ENCODE measurements at regions not wholly inside any gene's neighbourhood (a gene's known extent, or its start where the extent isn't known, plus 50 kb on each side); places are given as distances from the start of the nearest gene placed in this dataset.

DNA sequence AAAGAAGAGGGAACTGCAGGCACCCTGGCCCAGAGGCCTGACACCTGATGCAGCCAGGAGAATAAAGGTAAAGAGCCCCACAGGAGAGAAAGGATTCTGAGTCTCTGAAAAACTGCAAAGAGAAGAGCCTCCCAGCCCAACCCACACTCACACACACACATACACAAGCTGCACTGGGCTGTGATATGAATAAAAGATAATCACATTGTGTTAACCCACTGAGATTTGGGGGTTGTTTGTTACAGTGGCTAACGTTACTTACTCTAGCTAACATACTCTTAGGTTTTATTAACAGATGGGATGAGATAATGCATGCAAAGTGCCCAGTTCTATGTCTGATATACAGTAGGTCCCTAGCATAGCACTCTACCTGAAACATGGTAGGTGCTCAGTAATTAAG lies 554.4 kb downstream of the CD83 start:
- Histone ChIP-seq H3K36me3 (no peaks in the 10 kb centered on the region), H3K9me3 (no peaks in the 10 kb centered on the region), H3K27me3 (no peaks in the 10 kb centered on the region), H3K4me3 (no peak overlapping the region), H3K4me1 (peaks cover 7 to 12% (median 10%) of the 10 kb centered on the region in 4 donors), H3K27ac (replicated peaks in 1 of 4) (no peak overlapping the region)
- intact Hi-C loops (cut with DNase I): no loop called here
- no peak for TF ChIP-seq POLR2A (IDR thresholded peaks at IDR 0.05; ENCODE audit: low read depth)
- TF ChIP-seq, protein P1, sequence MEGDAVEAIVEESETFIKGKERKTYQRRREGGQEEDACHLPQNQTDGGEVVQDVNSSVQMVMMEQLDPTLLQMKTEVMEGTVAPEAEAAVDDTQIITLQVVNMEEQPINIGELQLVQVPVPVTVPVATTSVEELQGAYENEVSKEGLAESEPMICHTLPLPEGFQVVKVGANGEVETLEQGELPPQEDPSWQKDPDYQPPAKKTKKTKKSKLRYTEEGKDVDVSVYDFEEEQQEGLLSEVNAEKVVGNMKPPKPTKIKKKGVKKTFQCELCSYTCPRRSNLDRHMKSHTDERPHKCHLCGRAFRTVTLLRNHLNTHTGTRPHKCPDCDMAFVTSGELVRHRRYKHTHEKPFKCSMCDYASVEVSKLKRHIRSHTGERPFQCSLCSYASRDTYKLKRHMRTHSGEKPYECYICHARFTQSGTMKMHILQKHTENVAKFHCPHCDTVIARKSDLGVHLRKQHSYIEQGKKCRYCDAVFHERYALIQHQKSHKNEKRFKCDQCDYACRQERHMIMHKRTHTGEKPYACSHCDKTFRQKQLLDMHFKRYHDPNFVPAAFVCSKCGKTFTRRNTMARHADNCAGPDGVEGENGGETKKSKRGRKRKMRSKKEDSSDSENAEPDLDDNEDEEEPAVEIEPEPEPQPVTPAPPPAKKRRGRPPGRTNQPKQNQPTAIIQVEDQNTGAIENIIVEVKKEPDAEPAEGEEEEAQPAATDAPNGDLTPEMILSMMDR (IDR thresholded peaks at IDR 0.05): no peak
- TF ChIP-seq EP300 (IDR thresholded peaks at IDR 0.05): no peak
- no peak for TF ChIP-seq POLR2AphosphoS5 (IDR thresholded peaks at IDR 0.05)
- no peak for DNase-seq (ENCODE audit: extremely low spot score)
- WGBS: 90% methylated on average over 1 of the region's 1 CpG

GRCh38 chr6:14673201-14673600 lies 555.6 kb downstream of the CD83 start:
- WGBS: 88% methylated on average over 2 of the region's 2 CpGs
- TF ChIP-seq POLR2AphosphoS5 (IDR thresholded peaks at IDR 0.05): no peak
- TF ChIP-seq EP300 (IDR thresholded peaks at IDR 0.05): no peak
- TF ChIP-seq POLR2A (IDR thresholded peaks at IDR 0.05; ENCODE audit: low read depth): no peak
- TF ChIP-seq, protein P1 (IDR thresholded peaks at IDR 0.05): no peak
- Histone ChIP-seq H3K36me3 (no peaks in the 10 kb centered on the region), H3K27me3 (no peaks in the 10 kb centered on the region), H3K9me3 (no peaks in the 10 kb centered on the region), H3K4me1 (peaks cover 7 to 12% (median 10%) of the 10 kb centered on the region in 4 donors), H3K4me3 (no peak overlapping the region), H3K27ac (replicated peaks in 1 of 4) (no peak overlapping the region)
- intact Hi-C loops (cut with DNase I): no loop called here
- no peak for DNase-seq (ENCODE audit: extremely low spot score)

- Histone ChIP-seq H3K9me3 (no peaks in the 10 kb centered on the region), H3K4me1 (peaks cover 7 to 12% (median 10%) of the 10 kb centered on the region in 4 donors), H3K36me3 (no peaks in the 10 kb centered on the region), H3K4me3 (no peak overlapping the region), H3K27ac (replicated peaks in 1 of 4) (no peak overlapping the region), H3K27me3 (no peaks in the 10 kb centered on the region)
- 81% methylated on average over 4 of the region's 4 CpGs for WGBS
- intact Hi-C loops (cut with DNase I): no loop called here
- DNase-seq (ENCODE audit: extremely low spot score): no peak
- TF ChIP-seq, protein P1 (IDR thresholded peaks at IDR 0.05): no peak
- TF ChIP-seq EP300 (IDR thresholded peaks at IDR 0.05) (no peak), POLR2A (IDR thresholded peaks at IDR 0.05; ENCODE audit: low read depth) (no peak), POLR2AphosphoS5 (IDR thresholded peaks at IDR 0.05) (no peak)
Measured at GRCh38 chr6:14674458-14674857, 556.9 kb downstream of the CD83 start.

GRCh38 chr6:14674867-14675648 lies 557.5 kb downstream of the CD83 start:
- no peak for DNase-seq (ENCODE audit: extremely low spot score)
- intact Hi-C loops (cut with DNase I): no loop called here
- Histone ChIP-seq H3K36me3 (no peaks in the 10 kb centered on the region), H3K4me1 (peaks cover 7 to 12% (median 10%) of the 10 kb centered on the region in 4 donors), H3K27me3 (no peaks in the 10 kb centered on the region), H3K9me3 (no peaks in the 10 kb centered on the region), H3K4me3 (no peak overlapping the region), H3K27ac (replicated peaks in 1 of 4) (no peak overlapping the region)
- WGBS: 96% methylated on average over 7 of the region's 7 CpGs
- TF ChIP-seq, protein P1 (IDR thresholded peaks at IDR 0.05): no peak
- TF ChIP-seq POLR2AphosphoS5 (IDR thresholded peaks at IDR 0.05) (no peak), EP300 (IDR thresholded peaks at IDR 0.05) (no peak), POLR2A (IDR thresholded peaks at IDR 0.05; ENCODE audit: low read depth) (no peak)
